Lung (tissue), 11 donors: ENCODE measurements at regions not wholly inside any gene's neighbourhood (a gene's known extent, or its start where the extent isn't known, plus 50 kb on each side); places are given as distances from the start of the nearest gene placed in this dataset.
A peak's percentile ranks its signal among the peaks of the same experiment; 100 is the strongest.

Experiments
- ATAC-seq: fragments of 200-7000 bp; cut with Tn5 transposase; one replicate; pipeline ENCODE4 v1.9.1; 2020; ENCODE audit warnings: moderate number of reproducible peaks; ENCODE audit not compliant: insufficient read depth, low FRiP score
- DNase-seq, 3 donors: peaks; one replicate each; pipeline ENCODE4 v3.0.0-alpha.2; 2013 to 2017
- H3K27ac ChIP-seq, 2 donors: one replicate each; pipeline ENCODE4 v1.5.1; 2013; ENCODE audit warnings: mild to moderate bottlenecking in 2 of 2, moderate library complexity in 2 of 2, control low read depth in 1 of 2, inconsistent platforms in 1 of 2, low read depth in 1 of 2, low read length in 1 of 2
- H3K27me3 ChIP-seq, 3 donors: one replicate each; pipeline ENCODE4 v1.5.1; 2013; ENCODE audit warnings: low read length in 2 of 3; ENCODE audit not compliant: control insufficient read depth in 3 of 3, insufficient read depth in 3 of 3
- H3K36me3 ChIP-seq, 4 donors: one replicate each; pipeline ENCODE4 v1.5.1; 2013; ENCODE audit warnings: low read length in 4 of 4, mild to moderate bottlenecking in 1 of 4, moderate library complexity in 1 of 4; ENCODE audit not compliant: control insufficient read depth in 4 of 4, insufficient read depth in 4 of 4
- H3K4me1 ChIP-seq, 5 donors: one replicate each; pipeline ENCODE4 v1.5.1; 2013; ENCODE audit warnings: low read length in 5 of 5, mild to moderate bottlenecking in 2 of 5, moderate library complexity in 1 of 5; ENCODE audit not compliant: control insufficient read depth in 5 of 5, insufficient read depth in 5 of 5
- H3K4me3 ChIP-seq: one replicate; pipeline ENCODE4 v1.5.1; 2013; ENCODE audit warnings: mild to moderate bottlenecking, control low read depth, moderate library complexity
- H3K9ac ChIP-seq, 2 donors: one replicate each; pipeline ENCODE4 v1.5.1; 2013; ENCODE audit warnings: low read length in 2 of 2, control low read depth in 1 of 2; ENCODE audit not compliant: insufficient read depth in 1 of 2
- H3K9me3 ChIP-seq, 4 donors: one replicate each; pipeline ENCODE4 v1.5.1; 2013; ENCODE audit warnings: low read length in 3 of 4, mild to moderate bottlenecking in 1 of 4, moderate library complexity in 1 of 4; ENCODE audit not compliant: control insufficient read depth in 4 of 4, insufficient read depth in 3 of 4
- WGBS, 2 donors: extraction: QIAGEN DNeasy Blood & Tissue Kit; methylation state at CpG; one replicate each; pipeline ENCODE4 v1.1.7; 2013; 5-methylcytosine and 5-hydroxymethylcytosine counted together
- TF ChIP-seq, protein P1 (sequence below): IDR thresholded peaks from 2 replicates; pipeline ENCODE4 v1.5.1; 2012; ENCODE audit warnings: mild to moderate bottlenecking; ENCODE audit errors: control extremely low read depth, extremely low read depth
- donor health status: control.
- donor health status: control.
- donor health status: Bipolar disorder and iron deficiency.
- donor health status: healthy.
- donor health status: DM: yes; HTN: yes; CAD: no.

- H3K4me3 ChIP-seq, result no peak overlapping the region
- no peaks in the 10 kb centered on the region for H3K9me3 ChIP-seq
- TF ChIP-seq, protein P1, sequence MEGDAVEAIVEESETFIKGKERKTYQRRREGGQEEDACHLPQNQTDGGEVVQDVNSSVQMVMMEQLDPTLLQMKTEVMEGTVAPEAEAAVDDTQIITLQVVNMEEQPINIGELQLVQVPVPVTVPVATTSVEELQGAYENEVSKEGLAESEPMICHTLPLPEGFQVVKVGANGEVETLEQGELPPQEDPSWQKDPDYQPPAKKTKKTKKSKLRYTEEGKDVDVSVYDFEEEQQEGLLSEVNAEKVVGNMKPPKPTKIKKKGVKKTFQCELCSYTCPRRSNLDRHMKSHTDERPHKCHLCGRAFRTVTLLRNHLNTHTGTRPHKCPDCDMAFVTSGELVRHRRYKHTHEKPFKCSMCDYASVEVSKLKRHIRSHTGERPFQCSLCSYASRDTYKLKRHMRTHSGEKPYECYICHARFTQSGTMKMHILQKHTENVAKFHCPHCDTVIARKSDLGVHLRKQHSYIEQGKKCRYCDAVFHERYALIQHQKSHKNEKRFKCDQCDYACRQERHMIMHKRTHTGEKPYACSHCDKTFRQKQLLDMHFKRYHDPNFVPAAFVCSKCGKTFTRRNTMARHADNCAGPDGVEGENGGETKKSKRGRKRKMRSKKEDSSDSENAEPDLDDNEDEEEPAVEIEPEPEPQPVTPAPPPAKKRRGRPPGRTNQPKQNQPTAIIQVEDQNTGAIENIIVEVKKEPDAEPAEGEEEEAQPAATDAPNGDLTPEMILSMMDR, result no peak
- H3K27me3 ChIP-seq, result peaks cover 0 to 15% (median 0%) of the 10 kb centered on the region in 3 donors
- H3K4me1 ChIP-seq, result peaks cover 0 to 7% (median 0%) of the 10 kb centered on the region in 5 donors
- no peak overlapping the region for H3K27ac ChIP-seq
- no peak for DNase-seq
- no peaks in the 10 kb centered on the region for H3K36me3 ChIP-seq
- no peak for ATAC-seq
- no peak overlapping the region for H3K9ac ChIP-seq
Observed at GRCh38 chr3:160124224-160124623, 101.0 kb upstream of the C3orf80 start.

DNA sequence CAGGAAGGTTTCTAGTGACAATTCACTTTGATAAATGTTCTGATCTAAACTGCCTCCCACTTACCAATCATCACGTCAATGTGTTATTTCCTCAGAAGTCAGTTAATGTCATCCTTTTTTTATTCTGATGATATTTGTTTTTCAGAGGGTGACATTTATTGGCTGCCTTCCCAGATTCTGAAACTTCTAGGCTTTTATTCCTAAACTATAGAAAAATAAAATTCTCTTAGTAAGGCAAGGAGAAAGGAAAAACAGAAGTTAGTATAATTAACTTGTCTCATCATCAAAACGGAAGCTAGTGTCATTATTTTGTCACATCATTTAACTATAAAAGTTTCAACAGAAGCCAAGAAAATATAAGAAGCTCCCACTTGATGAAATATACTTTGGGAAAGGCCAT, 100.0 kb upstream of the C3orf80 start:
- no peak overlapping the region for H3K27ac ChIP-seq
- ATAC-seq (no peak), DNase-seq (peak in 2 of 3 donors; percentile 40 to 65)
- WGBS, 2 donors, result 14 to 17% methylated on average over 2 of the region's 2 CpGs
- H3K9me3 ChIP-seq, result no peaks in the 10 kb centered on the region
- H3K4me3 ChIP-seq, result no peak overlapping the region
- no peak overlapping the region for H3K9ac ChIP-seq
- peaks cover 0 to 7% (median 0%) of the 10 kb centered on the region in 5 donors for H3K4me1 ChIP-seq
- H3K27me3 ChIP-seq, result peaks cover 0 to 15% (median 0%) of the 10 kb centered on the region in 3 donors
- TF ChIP-seq, protein P1, result no peak
- H3K36me3 ChIP-seq, result no peaks in the 10 kb centered on the region

GRCh38 chr3:160126051-160126450, 99.2 kb upstream of the C3orf80 start:
- ATAC-seq (no peak), DNase-seq (no peak)
- no peak overlapping the region for H3K27ac ChIP-seq
- no peak overlapping the region for H3K4me3 ChIP-seq
- WGBS, 2 donors, result 41 to 54% methylated on average over 4 of the region's 4 CpGs
- H3K9me3 ChIP-seq, result no peaks in the 10 kb centered on the region
- H3K9ac ChIP-seq, result no peak overlapping the region
- TF ChIP-seq, protein P1, result no peak
- peaks cover 0 to 7% (median 0%) of the 10 kb centered on the region in 5 donors for H3K4me1 ChIP-seq
- H3K27me3 ChIP-seq, result peaks cover 0 to 15% (median 0%) of the 10 kb centered on the region in 3 donors
- no peaks in the 10 kb centered on the region for H3K36me3 ChIP-seq

DNA sequence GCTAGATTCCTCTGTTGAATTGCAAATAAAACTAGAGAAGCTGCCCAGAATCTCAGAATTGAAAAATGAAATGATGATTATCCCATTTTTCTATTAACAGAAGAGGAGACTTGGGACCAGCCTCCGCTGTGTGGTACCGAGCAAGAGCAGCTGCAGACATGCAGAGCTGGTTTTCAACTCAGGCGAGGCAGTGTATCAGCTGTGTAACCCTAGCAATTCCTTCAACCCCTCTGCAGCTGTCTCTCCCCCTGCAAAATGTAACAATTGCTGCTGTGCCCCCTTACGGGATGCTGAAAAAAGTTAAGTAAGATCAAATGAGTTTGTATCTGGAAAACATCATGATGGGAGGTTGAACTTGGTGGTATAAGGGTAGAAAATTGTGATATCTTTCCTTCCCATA, 98.5 kb upstream of the C3orf80 start:
- no peaks in the 10 kb centered on the region for H3K9me3 ChIP-seq
- no peak for ATAC-seq
- no peak overlapping the region for H3K4me3 ChIP-seq
- peaks cover 0 to 7% (median 0%) of the 10 kb centered on the region in 5 donors for H3K4me1 ChIP-seq
- WGBS, 2 donors, result 90 to 91% methylated on average over 4 of the region's 4 CpGs
- DNase-seq, result no peak
- TF ChIP-seq, protein P1, result no peak
- no peak overlapping the region for H3K27ac ChIP-seq
- no peaks in the 10 kb centered on the region for H3K36me3 ChIP-seq
- peaks cover 0 to 15% (median 0%) of the 10 kb centered on the region in 3 donors for H3K27me3 ChIP-seq
- H3K9ac ChIP-seq, result no peak overlapping the region
